ENCODE measurements at regions not wholly inside any gene's neighbourhood (a gene's known extent, or its start where the extent isn't known, plus 50 kb on each side); places are given as distances from the start of the nearest gene placed in this dataset.

GRCh38 chr10:78169214-78169613 is 135.6 kb downstream of the RPS24 start:
- H3K4me3 ChIP-seq (ENCODE audit: low read depth, low read length), result no peak overlapping the region
- DNase-seq (ENCODE audit: low read depth), result no peak
- no peak for TF ChIP-seq CTCF (conservative IDR thresholded peaks at IDR 0.05; ENCODE audit: low read depth, low read length)

GRCh38 chr10:78170026-78170475 is 136.4 kb downstream of the RPS24 start:
- no peak overlapping the region for H3K4me3 ChIP-seq (ENCODE audit: low read depth, low read length)
- no peak for DNase-seq (ENCODE audit: low read depth)
- TF ChIP-seq CTCF (conservative IDR thresholded peaks at IDR 0.05; ENCODE audit: low read depth, low read length), result no peak

- H3K4me3 ChIP-seq (ENCODE audit: low read depth, low read length), result no peak overlapping the region
- no peak for DNase-seq (ENCODE audit: low read depth)
- TF ChIP-seq CTCF (conservative IDR thresholded peaks at IDR 0.05; ENCODE audit: low read depth, low read length), result no peak
These were observed 138.2 kb downstream of the RPS24 start for GRCh38 chr10:78171633-78172400.

- no peak overlapping the region for H3K4me3 ChIP-seq (ENCODE audit: low read depth, low read length)
- no peak for DNase-seq (ENCODE audit: low read depth)
- TF ChIP-seq CTCF (conservative IDR thresholded peaks at IDR 0.05; ENCODE audit: low read depth, low read length), result no peak
These were observed 139.8 kb downstream of the RPS24 start for GRCh38 chr10:78173360-78174015.

GRCh38 chr10:78175444-78176015 is 141.9 kb downstream of the RPS24 start:
- no peak overlapping the region for H3K4me3 ChIP-seq (ENCODE audit: low read depth, low read length)
- no peak for TF ChIP-seq CTCF (conservative IDR thresholded peaks at IDR 0.05; ENCODE audit: low read depth, low read length)
- DNase-seq (ENCODE audit: low read depth), result no peak

- TF ChIP-seq CTCF (conservative IDR thresholded peaks at IDR 0.05; ENCODE audit: low read depth, low read length), result no peak
- DNase-seq (ENCODE audit: low read depth), result no peak
- H3K4me3 ChIP-seq (ENCODE audit: low read depth, low read length), result no peak overlapping the region
These were observed 143.0 kb downstream of the RPS24 start for GRCh38 chr10:78176320-78177317.

Data from epithelial cell of proximal tubule (primary cell).